GM21390 (cell line): ENCODE measurements at regions not wholly inside any gene's neighbourhood (a gene's known extent, or its start where the extent isn't known, plus 50 kb on each side); places are given as distances from the start of the nearest gene placed in this dataset.
A peak's percentile ranks its signal among the peaks of the same experiment; 100 is the strongest.
"Not testable (repeated sequence)": the region's sequence is repeated elsewhere in the genome, so short reads cannot be mapped to it uniquely, and the experiment has no call there.

Experiments used
- ATAC-seq: cut with Tn5 transposase; IDR thresholded peaks from one replicate; pipeline ENCODE4 v1.9.1; 2021; ENCODE audit not compliant: unreplicated experiment

DNA sequence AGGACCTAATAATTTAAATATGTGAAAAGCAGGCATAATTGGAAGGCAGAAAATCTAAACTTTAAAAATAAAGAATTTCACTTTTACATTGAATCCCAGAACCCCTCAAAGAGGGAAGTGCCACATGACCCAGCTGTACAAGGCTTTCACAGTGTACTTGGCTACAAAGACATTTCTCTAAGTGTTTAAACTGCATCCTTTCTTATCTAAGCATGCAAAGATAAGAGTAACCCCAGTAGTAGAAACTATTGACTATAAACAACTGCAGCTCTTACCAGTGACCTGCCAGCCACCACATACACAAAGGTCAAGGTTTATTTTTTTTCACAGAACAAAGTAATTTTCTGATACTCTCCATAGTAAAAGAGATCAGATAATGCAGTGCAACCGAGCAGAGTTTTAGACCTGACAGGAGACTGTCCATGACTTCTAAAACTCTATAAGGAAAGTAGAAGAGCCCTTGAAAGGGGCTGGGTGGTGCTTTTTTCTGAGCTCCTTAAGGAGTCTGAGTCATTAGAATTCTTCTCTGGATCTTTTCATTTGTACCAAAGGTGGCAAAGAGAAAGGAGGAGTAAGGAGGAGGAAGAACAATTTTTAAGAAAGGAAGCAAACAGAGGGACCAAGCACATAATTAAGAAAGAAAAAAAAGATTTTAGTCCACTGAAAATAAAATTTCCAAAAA, 750.6 kb downstream of the PRIM2 start:
- ATAC-seq = not testable (repeated sequence)

DNA sequence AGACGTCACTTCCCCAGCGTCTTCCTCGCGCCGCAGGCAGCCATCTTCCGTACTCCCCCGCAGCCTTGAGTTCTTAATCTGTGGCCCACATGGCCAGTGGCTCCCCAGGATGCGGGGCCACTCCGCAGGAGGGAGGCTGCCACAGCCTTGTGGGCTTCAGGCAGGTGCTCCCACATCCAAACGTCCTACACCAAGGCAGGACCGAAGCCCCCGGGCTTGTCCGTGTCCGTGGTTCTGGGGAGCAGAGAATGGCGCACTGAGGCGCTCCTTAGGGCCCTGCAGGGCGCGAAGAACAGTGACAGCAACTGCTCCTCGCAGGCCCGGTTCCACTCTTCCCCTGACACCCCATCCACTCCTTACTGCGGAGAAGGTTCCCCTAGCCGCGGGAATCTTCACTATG, 755.8 kb downstream of the PRIM2 start:
- ATAC-seq = no peak

DNA sequence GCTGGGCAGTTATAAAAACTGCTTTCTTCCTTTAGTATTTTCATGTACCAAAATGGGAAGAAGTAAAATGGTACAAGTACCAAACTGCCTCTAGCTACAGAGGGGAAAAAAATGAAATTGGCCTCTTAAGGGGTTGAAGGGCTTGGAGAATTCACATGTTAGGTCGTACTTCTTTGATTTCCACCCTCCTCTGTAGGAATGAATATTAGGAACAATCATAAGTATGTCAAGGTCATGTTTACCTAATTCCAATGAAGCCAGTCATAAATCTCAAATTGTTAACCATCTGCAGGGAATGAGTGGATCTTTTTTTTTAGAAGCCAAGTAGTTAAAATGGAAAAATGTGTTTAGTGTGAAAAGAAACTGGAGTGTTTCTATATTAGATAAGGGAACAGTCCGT, 772.6 kb downstream of the PRIM2 start:
- ATAC-seq = not testable (repeated sequence)

DNA sequence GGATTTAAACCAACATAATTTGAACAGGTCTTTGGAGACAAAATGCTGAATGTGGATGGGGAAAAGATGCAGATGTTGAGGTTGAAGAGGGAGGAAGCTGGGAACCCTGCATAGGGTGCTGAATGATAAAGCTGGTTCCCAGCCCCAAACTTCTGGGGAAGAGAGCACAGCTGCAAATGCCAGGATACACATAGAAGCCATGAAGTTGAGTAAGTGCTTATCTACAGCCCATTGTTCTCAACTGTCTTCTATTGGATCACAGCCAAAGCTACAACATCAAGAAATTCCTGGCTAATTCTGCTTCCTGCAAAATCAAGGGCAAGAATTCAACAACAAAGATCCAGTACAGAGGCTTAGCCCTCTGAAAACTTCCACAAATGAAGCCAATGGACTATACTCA, 779.8 kb downstream of the PRIM2 start:
- ATAC-seq = not testable (repeated sequence)

- no peak for ATAC-seq
These were observed 796.5 kb downstream of the PRIM2 start for GRCh38 chr6:58113960-58114359.

DNA sequence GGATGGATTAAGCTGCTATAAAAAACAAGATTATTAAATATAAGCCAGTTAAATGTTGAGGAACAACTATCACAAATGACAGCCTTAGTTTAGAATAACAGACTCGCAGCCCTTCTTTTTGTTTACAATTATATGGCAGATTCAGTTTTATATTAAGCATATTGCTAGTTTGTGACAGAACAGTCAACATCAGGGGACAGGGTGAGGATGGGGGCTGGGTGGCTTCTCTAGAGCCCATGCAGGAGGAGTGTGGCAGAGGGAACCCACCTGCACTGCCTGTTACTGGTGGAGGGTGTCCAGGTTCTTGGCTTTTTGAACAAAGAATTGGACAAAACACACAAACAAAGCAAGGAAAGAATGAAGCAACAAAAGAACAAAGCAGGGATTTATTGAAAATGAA, 799.7 kb downstream of the PRIM2 start:
- not testable (repeated sequence) for ATAC-seq

- ATAC-seq = not testable (repeated sequence)
These were observed 804.2 kb downstream of the PRIM2 start for GRCh38 chr6:58121616-58122015.

- ATAC-seq = not testable (repeated sequence)
These were observed 806.3 kb downstream of the PRIM2 start for GRCh38 chr6:58123770-58124169.

DNA sequence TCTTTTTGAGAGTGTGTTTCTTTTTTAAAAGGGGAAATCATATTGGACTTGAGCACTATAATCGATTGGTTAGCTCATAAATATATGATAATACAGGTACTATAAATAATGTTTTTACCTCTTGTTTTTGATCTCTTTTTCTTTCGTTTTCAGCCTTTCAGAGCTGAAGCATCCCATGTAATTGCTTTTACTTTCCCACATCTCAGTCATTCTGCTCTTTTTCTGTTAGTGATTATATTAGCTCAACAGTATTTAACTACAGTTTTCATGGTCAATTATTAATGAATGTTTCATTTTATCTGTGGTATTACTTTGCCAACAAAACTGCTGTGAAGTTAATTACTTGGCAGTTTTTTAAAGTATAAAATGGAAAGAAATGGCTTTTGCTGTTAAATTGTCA, 811.1 kb downstream of the PRIM2 start:
- ATAC-seq = not testable (repeated sequence)

- not testable (repeated sequence) for ATAC-seq
These were observed 811.7 kb downstream of the PRIM2 start for GRCh38 chr6:58129098-58129497.

DNA sequence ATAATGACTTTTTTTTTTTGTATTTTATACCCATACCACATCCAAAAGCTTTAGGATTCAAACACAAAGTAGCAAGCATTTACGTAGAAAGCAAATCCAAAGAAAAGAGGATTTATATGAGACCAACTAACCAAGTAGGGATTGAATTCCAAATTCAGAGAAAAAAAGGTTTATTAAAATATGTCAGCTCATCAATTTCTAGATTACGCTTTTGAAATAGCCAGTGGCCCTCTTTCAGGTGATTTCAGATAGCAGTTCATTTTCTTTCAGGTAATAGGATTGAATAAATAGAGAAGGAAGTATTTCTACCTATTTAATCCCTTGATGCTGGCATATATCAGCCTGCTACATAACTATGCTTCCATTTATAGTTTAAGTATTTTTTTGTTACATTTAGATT, 822.3 kb downstream of the PRIM2 start:
- ATAC-seq = not testable (repeated sequence)

DNA sequence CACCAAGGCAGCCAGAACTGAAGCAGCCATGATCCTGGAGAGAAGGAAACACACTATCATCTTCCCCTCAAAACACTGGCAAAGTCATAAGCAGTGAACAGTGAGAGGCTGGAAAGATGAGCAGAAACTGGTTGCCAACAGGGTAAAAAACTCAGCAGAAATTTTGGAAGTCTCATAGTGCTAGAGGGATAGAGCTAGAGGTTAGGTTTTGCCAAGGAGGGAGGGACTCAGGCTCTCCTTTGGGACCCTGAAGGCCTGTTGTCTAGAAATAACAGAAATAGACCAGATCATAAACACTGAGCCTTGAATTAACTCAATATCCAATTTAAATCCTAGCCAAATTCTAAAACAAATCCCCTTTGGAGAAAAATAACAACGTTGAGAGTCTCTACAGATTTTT, 853.6 kb downstream of the PRIM2 start:
- ATAC-seq = not testable (repeated sequence)

DNA sequence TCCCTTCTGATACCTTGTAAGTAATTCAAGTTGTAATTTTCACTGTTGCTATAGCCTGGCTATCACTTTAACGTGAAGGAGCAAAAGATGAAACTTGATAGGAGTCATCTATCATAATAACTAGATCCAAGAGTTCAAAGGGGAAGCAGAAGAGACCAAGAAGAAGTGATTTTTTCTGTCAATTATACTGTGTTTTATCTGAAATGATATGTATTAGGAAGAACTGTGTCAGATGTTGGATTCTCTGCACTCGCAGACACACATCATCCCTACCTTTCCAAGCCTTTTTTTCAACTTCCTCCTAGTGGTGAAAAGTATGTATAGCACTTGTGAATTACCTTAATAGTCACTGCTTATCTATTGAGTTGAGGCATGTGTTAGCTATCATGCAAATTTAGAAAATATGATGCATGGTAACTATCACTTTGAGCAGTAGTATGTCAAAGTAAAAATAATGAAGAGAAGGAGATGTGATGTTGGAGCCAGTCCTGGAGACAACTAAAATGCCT, 864.2 kb downstream of the PRIM2 start:
- peak; percentile 58 for ATAC-seq

- not testable (repeated sequence) for ATAC-seq
These were observed 867.9 kb downstream of the PRIM2 start for GRCh38 chr6:58185300-58185699.

DNA sequence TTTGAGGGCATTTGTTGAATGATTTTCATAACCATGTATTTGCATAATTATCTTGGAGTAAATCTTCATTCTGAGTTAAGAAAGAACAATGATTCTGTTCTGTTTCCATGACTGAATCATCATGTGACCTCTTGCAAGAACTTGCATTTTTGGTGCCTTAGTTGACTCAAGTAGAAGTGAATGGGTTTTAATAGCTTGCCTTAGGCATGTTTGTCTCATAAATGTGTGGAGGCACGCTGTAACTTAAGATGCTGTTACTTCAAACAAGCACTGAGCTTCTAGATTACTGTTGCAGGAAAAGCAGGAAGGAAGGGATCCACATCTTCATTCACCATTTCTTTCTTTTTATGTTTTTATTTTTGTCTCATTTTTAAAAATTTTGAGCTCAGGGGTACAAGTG, 875.8 kb downstream of the PRIM2 start:
- not testable (repeated sequence) for ATAC-seq

DNA sequence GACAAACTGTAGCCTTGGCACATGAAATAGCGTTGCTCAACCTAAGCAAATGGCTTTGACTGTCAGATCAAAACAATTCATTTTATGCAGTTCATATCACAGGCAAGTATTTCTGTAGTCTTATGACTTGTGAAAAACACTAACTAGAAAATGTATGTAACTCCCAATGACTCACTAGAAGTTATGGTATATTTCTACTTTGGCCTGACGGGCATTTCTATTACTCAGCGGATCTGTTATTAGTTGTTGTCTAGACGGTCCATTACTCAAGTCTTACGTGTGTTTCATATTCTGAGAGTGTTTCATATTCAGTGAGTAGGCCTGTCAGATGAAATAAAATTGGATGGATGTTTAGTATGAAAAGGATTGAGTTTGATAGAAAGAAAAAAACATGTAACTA, 880.9 kb downstream of the PRIM2 start:
- no peak for ATAC-seq

DNA sequence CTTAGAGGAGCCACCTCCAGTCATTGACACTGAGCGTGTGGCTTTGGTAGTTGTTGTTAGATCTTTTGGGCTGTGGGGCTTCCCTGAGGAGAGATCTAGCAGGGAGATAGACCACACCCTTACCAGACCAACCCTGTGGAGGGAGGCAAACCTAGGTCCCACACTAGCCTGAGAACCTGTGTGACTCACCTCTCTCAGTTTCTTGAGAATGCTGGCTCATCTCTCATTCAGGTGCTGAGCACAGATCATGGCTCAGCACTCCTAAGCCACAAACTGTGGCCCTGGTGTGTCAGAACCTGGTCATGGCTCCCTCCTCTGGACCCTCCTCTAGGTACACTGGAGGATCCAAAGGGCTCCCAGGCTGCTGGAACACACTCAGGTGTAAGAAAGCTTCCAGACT, 919.7 kb downstream of the PRIM2 start:
- not testable (repeated sequence) for ATAC-seq

- not testable (repeated sequence) for ATAC-seq
These were observed 921.0 kb downstream of the PRIM2 start for GRCh38 chr6:58238421-58238820.

GRCh38 chr6:58257625-58258024, 940.2 kb downstream of the PRIM2 start:
- not testable (repeated sequence) for ATAC-seq

DNA sequence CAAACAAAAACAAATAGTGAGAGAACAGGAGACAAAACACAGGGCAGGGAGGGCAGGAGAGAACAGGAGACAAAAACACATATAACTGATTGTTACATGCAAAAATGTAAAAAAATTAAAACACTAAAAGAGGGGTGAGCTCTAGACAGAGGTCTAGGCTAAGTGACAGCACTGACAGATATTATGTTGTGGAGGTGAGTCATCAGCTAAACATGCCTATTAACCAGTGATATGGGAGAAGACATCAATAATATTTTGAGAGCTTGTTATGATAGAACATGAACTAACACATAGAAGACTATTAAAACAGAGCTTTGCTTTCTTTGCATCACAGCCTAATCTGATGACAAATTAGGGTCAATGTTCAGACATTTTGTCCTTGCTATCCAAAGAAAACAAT, 972.7 kb downstream of the PRIM2 start:
- ATAC-seq = no peak

GRCh38 chr6:58291319-58291718, 973.9 kb downstream of the PRIM2 start:
- ATAC-seq = not testable (repeated sequence)

DNA sequence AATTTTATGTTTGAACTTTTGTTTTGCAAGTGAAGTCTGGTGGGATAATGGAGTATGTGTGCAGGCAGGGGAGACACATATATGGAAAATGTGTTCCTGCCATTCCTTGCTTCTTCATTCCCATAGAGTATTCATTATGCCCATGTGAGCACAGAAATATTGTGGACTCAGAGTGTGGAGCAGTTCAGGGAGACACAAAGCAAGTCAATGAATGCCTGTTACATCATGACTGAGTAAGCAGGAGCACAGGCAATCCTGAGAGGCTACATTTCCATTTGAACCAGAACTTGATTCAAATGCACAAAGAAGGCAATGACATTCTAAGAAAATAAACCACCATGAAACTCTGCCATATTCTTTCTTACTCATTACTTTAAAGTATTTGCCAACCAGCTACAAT, 990.5 kb downstream of the PRIM2 start:
- not testable (repeated sequence) for ATAC-seq

GRCh38 chr6:58332108-58332507, 1014.7 kb downstream of the PRIM2 start:
- ATAC-seq = not testable (repeated sequence)
